NCI-H2081 (cell line): ENCODE measurements at regions not wholly inside any gene's neighbourhood (a gene's known extent, or its start where the extent isn't known, plus 50 kb on each side); places are given as distances from the start of the nearest gene placed in this dataset.
"Not testable (repeated sequence)": the region's sequence is repeated elsewhere in the genome, so short reads cannot be mapped to it uniquely, and the experiment has no call there.

ENCODE experiments used
- DNase-seq, 2 experiments: peaks; one replicate each; lab custom pipeline; 2025; lab: John Stamatoyannopoulos, UW

GRCh38 chr12:67455236-67455635 is 186.1 kb downstream of the CAND1 start:
- DNase-seq = no peak

- DNase-seq = peak; percentile 25 to 33
These were observed 187.3 kb downstream of the CAND1 start for GRCh38 chr12:67456431-67456901.

GRCh38 chr12:67457136-67457535 is 188.0 kb downstream of the CAND1 start:
- no peak for DNase-seq

- DNase-seq = no peak
These were observed 188.9 kb downstream of the CAND1 start for GRCh38 chr12:67457778-67458665.

- DNase-seq = no peak
These were observed 189.4 kb upstream of the DYRK2 start for GRCh38 chr12:67459173-67459572.

- DNase-seq = no peak
These were observed 189.0 kb upstream of the DYRK2 start for GRCh38 chr12:67459578-67459977.

- no peak for DNase-seq
These were observed 188.2 kb upstream of the DYRK2 start for GRCh38 chr12:67460388-67460787.

GRCh38 chr12:67468549-67469245 is 179.8 kb upstream of the DYRK2 start:
- DNase-seq = no peak

GRCh38 chr12:67469666-67470065 is 178.9 kb upstream of the DYRK2 start:
- DNase-seq = no peak

- DNase-seq = no peak
These were observed 176.7 kb upstream of the DYRK2 start for GRCh38 chr12:67471810-67472209.

GRCh38 chr12:67472539-67472938 is 176.0 kb upstream of the DYRK2 start:
- DNase-seq = peak in 1 of 2 experiments; percentile 10

GRCh38 chr12:67474934-67475620 is 173.5 kb upstream of the DYRK2 start:
- no peak for DNase-seq

GRCh38 chr12:67475725-67476124 is 172.8 kb upstream of the DYRK2 start:
- DNase-seq = no peak

- no peak for DNase-seq
These were observed 170.8 kb upstream of the DYRK2 start for GRCh38 chr12:67477681-67478265.

GRCh38 chr12:67482751-67483661 is 165.5 kb upstream of the DYRK2 start:
- peak; percentile 20 to 66 for DNase-seq

GRCh38 chr12:67483871-67484554 is 164.5 kb upstream of the DYRK2 start:
- DNase-seq = no peak

GRCh38 chr12:67484791-67485480 is 163.6 kb upstream of the DYRK2 start:
- DNase-seq = peak in 1 of 2 experiments; percentile 48

GRCh38 chr12:67486671-67487070 is 161.9 kb upstream of the DYRK2 start:
- no peak for DNase-seq

GRCh38 chr12:67488349-67488748 is 160.2 kb upstream of the DYRK2 start:
- DNase-seq = not testable (repeated sequence)

GRCh38 chr12:67489007-67489406 is 159.5 kb upstream of the DYRK2 start:
- DNase-seq = no peak
